IPS DF 6.9 (cell line): ENCODE measurements at regions not wholly inside any gene's neighbourhood (a gene's known extent, or its start where the extent isn't known, plus 50 kb on each side); places are given as distances from the start of the nearest gene placed in this dataset.

ENCODE experiments used
- DNase-seq: peaks from one replicate; pipeline ENCODE4 v3.0.0-alpha.2; 2013; ENCODE audit warnings: low read depth, low spot score
- H3K27ac ChIP-seq: one replicate; pipeline ENCODE4 v1.5.1; 2013; ENCODE audit warnings: low read length, control low read depth
- H3K27me3 ChIP-seq: 2 replicates; pipeline ENCODE4 v1.6.1; 2013; ENCODE audit warnings: mild to moderate bottlenecking, low read length; ENCODE audit not compliant: control insufficient read depth, insufficient read depth
- H3K36me3 ChIP-seq: 2 replicates; pipeline ENCODE4 v1.6.1; 2013; ENCODE audit warnings: low read length; ENCODE audit not compliant: control insufficient read depth, insufficient read depth
- H3K4me1 ChIP-seq: 2 replicates; pipeline ENCODE4 v1.6.1; 2013; ENCODE audit warnings: low read length; ENCODE audit not compliant: control insufficient read depth, insufficient read depth
- H3K4me3 ChIP-seq: 2 replicates; pipeline ENCODE4 v1.5.1; 2013; ENCODE audit warnings: mild to moderate bottlenecking, low read length
- H3K9me3 ChIP-seq: 2 replicates; pipeline ENCODE4 v1.6.1; 2013; ENCODE audit warnings: low read length, inconsistent platforms; ENCODE audit not compliant: control insufficient read depth, insufficient read depth
- WGBS: extraction: QIAGEN DNeasy Blood & Tissue Kit; methylation state at CpG from one replicate; pipeline ENCODE4 v1.1.7; 2013; ENCODE audit warnings: mixed read lengths, missing lambda C conversion rate; ENCODE audit not compliant: insufficient read length, insufficient coverage; 5-methylcytosine and 5-hydroxymethylcytosine counted together

- Histone ChIP-seq H3K27me3 (no peaks in the 10 kb centered on the region), H3K9me3 (no peaks in the 10 kb centered on the region), H3K4me1 (no peaks in the 10 kb centered on the region), H3K36me3 (no peaks in the 10 kb centered on the region), H3K4me3 (no peak overlapping the region), H3K27ac (no peak overlapping the region)
- no peak for DNase-seq
- no CpG with 5 or more reads among the region's 4 CpGs for WGBS
These were observed 202.3 kb upstream of the SMIM31 start for GRCh38 chr4:164551713-164552040.

- WGBS, result no CpG with 5 or more reads among the region's 7 CpGs
- H3K36me3 ChIP-seq, result no peaks in the 10 kb centered on the region
- no peak for DNase-seq
These were observed 182.1 kb upstream of the SMIM31 start for GRCh38 chr4:164571593-164572390.

GRCh38 chr4:164572877-164573279 is 181.1 kb upstream of the SMIM31 start:
- Histone ChIP-seq H3K36me3 (no peaks in the 10 kb centered on the region), H3K27ac (no peak overlapping the region), H3K27me3 (no peaks in the 10 kb centered on the region), H3K4me1 (no peaks in the 10 kb centered on the region), H3K4me3 (no peak overlapping the region), H3K9me3 (no peaks in the 10 kb centered on the region)
- DNase-seq, result no peak

More at GRCh38 chr4:164571593-164572390, 182.1 kb upstream of the SMIM31 start:
- Histone ChIP-seq H3K27ac (no peak overlapping the region), H3K27me3 (no peaks in the 10 kb centered on the region), H3K4me3 (no peak overlapping the region), H3K9me3 (no peaks in the 10 kb centered on the region), H3K4me1 (no peaks in the 10 kb centered on the region)

GRCh38 chr4:164575861-164576260 is 178.1 kb upstream of the SMIM31 start:
- no peak overlapping the region for H3K27ac ChIP-seq
- H3K4me3 ChIP-seq, result no peak overlapping the region
- no peaks in the 10 kb centered on the region for H3K36me3 ChIP-seq
- no peaks in the 10 kb centered on the region for H3K4me1 ChIP-seq
- DNase-seq, result no peak
- WGBS, result no CpG with 5 or more reads among the region's 5 CpGs
- H3K27me3 ChIP-seq, result no peaks in the 10 kb centered on the region
- H3K9me3 ChIP-seq, result no peaks in the 10 kb centered on the region

GRCh38 chr4:164579270-164579942 is 174.5 kb upstream of the SMIM31 start:
- Histone ChIP-seq H3K9me3 (no peaks in the 10 kb centered on the region), H3K4me3 (no peak overlapping the region), H3K4me1 (no peaks in the 10 kb centered on the region), H3K27me3 (no peaks in the 10 kb centered on the region), H3K36me3 (no peaks in the 10 kb centered on the region), H3K27ac (no peak overlapping the region)
- WGBS, result no CpG with 5 or more reads among the region's 8 CpGs
- no peak for DNase-seq

- no peaks in the 10 kb centered on the region for H3K36me3 ChIP-seq
- H3K4me3 ChIP-seq, result no peak overlapping the region
- WGBS, result no CpG with 5 or more reads among the region's 6 CpGs
- no peak for DNase-seq
- no peaks in the 10 kb centered on the region for H3K9me3 ChIP-seq
- H3K4me1 ChIP-seq, result no peaks in the 10 kb centered on the region
- H3K27ac ChIP-seq, result no peak overlapping the region
- H3K27me3 ChIP-seq, result no peaks in the 10 kb centered on the region
These were observed 162.3 kb upstream of the SMIM31 start for GRCh38 chr4:164591666-164592065.

GRCh38 chr4:164595751-164596150 is 158.2 kb upstream of the SMIM31 start:
- WGBS, result no CpG with 5 or more reads among the region's 4 CpGs
- no peak overlapping the region for H3K4me3 ChIP-seq
- no peaks in the 10 kb centered on the region for H3K36me3 ChIP-seq
- H3K27ac ChIP-seq, result no peak overlapping the region
- H3K4me1 ChIP-seq, result no peaks in the 10 kb centered on the region
- H3K27me3 ChIP-seq, result no peaks in the 10 kb centered on the region
- DNase-seq, result no peak
- no peaks in the 10 kb centered on the region for H3K9me3 ChIP-seq

- Histone ChIP-seq H3K27ac (no peak overlapping the region), H3K4me1 (no peaks in the 10 kb centered on the region), H3K9me3 (no peaks in the 10 kb centered on the region), H3K27me3 (no peaks in the 10 kb centered on the region), H3K36me3 (no peaks in the 10 kb centered on the region), H3K4me3 (no peak overlapping the region)
- DNase-seq, result no peak
- no CpG with 5 or more reads among the region's 17 CpGs for WGBS
These were observed 157.5 kb upstream of the SMIM31 start for GRCh38 chr4:164596318-164596878.

- Histone ChIP-seq H3K27ac (no peak overlapping the region), H3K4me1 (no peaks in the 10 kb centered on the region), H3K27me3 (no peaks in the 10 kb centered on the region), H3K4me3 (no peak overlapping the region), H3K9me3 (no peaks in the 10 kb centered on the region), H3K36me3 (no peaks in the 10 kb centered on the region)
- no peak for DNase-seq
- no CpG with 5 or more reads among the region's 1 CpG for WGBS
These were observed 157.0 kb upstream of the SMIM31 start for GRCh38 chr4:164596927-164597326.

- H3K36me3 ChIP-seq, result no peaks in the 10 kb centered on the region
- no peak for DNase-seq
- H3K27ac ChIP-seq, result no peak overlapping the region
- WGBS, result no CpG with 5 or more reads among the region's 1 CpG
- H3K27me3 ChIP-seq, result no peaks in the 10 kb centered on the region
- no peak overlapping the region for H3K4me3 ChIP-seq
- H3K4me1 ChIP-seq, result no peaks in the 10 kb centered on the region
- H3K9me3 ChIP-seq, result no peaks in the 10 kb centered on the region
These were observed 152.3 kb upstream of the SMIM31 start for GRCh38 chr4:164601653-164602052.
